Middle frontal gyrus (tissue), 1 donor: ENCODE measurements at regions not wholly inside any gene's neighbourhood (a gene's known extent, or its start where the extent isn't known, plus 50 kb on each side); places are given as distances from the start of the nearest gene placed in this dataset.

Experiments
- DNase-seq: peaks from one replicate; pipeline ENCODE4 v3.0.0-alpha.2; 2015; ENCODE audit warnings: low spot score; ENCODE audit errors: extremely low spot score

DNA sequence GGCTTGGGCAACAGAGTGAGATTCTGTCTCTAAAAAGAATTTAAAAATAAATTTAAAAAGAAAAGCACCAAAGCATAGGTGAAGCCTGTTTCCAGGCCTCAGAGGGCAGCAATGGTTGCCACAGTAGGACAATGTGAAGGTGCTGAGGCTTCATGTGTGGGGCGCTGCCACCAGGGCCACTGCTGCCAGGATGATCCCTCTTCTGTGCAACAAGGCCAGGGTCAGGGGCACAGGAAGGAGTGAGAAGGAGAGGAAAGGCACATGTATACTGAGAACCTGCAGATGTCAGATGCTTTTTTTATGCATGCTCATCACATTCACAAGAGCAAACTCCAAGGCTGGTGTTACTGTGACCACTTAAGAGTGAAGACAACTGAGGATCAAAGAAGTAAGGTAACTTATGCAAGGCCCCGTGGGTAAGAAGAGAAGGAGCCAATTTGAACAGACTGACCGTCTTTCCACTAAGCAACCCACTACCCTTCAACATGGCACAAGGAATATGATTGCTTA lies 79.7 kb upstream of the ACKR3 start:
- DNase-seq: no peak

DNA sequence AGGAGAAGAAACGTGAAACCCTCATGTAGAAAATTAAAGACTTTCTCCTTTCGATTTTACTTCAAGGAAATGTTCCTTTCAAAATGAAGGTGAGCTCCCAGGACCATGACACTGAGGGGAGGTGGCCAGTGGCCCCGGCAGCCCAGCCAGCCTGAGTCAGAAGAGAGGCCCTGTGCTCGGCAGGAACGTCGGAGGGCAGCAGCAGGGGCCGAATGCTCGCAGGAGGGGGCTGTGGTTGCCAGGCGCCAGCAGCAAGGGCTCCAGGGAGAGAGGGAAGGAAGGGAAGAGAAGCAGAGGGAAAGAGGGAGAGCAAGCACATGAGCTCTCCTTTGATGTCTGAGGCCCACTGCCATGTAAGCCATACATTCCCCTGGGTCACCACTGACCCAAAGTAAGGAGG lies 73.3 kb upstream of the ACKR3 start:
- no peak for DNase-seq

DNA sequence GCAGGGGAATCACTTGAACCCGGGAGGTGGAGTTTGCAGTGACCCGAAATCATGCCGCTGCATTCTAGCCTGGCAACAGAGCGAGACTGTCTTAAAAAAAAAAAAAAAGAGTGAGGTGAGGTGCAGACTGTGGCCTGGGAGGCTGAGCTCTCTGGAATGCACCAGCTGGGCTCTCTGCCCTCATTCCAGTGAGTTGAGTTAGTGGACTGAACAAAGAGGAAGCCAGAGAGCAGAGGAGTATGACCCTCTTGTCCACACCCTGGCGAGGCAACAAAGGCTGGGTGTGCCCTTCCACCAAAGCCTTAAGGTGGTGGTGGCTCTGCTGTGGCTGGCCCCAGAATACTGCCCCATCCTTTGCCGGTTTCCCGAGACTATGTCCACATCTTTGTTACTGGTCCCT lies 71.3 kb upstream of the ACKR3 start:
- DNase-seq: no peak

DNA sequence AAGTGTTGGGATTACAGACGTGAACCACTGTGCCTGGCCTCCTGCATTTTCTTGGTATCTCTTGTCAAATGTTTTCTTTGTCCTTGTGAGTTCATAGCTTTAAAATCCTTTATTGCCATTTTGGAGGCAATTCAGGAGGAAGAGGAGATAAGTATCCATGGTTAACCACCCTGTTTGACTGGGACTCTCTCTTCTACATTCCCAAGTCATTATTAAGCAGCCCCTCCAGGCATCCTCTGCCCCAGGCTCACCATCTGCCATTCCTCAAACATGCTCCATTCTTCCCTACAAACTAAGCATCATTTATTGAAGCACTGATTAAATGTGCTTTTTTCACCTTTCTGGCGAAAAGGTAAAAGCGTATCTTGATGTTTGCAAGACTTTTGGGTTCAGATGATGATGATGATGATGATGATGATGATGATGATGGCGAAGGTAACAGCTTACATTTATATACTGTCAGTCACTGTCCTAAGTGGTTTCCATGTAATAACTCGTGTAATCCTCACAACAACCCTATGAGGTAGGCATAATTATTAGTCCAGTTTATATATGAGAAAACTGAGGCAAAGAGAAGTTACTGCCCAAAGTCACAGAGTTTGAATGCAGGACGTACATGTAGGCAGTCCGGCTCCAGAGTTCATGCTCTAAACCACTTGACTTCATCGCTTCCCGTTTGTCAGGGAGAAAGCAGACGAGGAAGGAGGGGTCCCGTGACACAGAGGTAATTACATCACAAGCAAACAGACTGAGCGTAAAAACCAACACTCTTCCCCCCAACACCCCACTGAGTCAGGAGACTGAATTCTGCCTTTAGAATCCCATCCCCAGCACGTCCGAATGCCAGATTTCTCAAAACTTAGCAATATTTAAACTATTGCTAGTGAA lies 69.7 kb upstream of the ACKR3 start:
- no peak for DNase-seq

DNA sequence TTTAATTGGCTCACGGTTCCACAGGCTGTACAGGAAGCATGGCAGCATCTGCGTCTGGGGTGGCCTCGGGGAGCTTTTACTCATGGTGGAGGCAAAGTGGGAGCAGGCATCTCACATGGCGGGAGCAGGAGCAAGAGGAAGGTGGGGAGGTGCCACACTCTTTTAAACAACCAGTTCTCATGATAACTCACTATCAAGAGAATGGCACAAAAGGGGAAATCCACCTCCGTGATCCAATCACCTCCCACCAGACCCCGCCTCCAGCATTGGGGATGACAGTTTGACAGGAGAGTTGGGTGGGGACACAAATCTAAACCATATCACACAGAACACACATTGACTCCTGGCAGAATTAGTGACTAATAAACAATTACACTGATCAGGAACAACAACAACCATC lies 68.6 kb upstream of the ACKR3 start:
- no peak for DNase-seq

DNA sequence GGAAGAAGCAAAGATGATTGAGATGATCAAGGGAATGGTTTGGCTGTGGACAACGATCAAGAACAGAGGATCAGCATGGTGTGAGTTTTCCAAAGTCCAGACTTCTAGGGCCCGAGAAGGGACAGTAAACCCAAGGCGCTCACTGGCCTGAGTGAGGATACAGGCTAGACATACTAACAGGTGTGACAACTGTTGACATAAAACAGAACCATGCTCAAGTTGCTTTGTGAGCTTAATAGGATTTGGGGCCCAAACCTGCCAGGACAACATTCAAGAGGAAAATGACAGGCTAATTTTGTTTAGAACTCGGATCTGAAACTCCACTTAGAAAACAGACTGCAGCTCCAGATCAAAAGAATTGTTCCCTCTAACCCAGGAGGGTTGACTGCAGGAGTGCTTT lies 68.1 kb upstream of the ACKR3 start:
- DNase-seq: no peak

DNA sequence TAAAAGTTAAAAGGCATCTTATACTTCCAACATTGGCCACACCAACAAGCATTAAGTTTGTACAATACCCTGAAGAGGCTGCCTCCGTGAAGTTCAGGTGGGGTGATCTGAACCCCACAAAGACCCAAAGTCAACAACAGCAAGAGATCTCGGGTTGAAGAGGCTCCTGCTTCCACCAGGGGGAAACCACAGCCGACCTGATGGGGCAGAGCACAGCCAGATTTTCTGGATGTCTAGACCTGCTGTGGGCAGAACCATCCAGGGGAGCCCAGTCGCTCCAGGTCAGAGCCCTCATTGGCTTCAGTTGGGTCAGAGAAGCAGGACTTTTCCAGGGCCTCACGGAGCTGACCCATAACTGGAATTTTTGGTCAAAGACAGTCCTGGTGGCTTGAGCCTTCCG lies 66.5 kb upstream of the ACKR3 start:
- no peak for DNase-seq

DNA sequence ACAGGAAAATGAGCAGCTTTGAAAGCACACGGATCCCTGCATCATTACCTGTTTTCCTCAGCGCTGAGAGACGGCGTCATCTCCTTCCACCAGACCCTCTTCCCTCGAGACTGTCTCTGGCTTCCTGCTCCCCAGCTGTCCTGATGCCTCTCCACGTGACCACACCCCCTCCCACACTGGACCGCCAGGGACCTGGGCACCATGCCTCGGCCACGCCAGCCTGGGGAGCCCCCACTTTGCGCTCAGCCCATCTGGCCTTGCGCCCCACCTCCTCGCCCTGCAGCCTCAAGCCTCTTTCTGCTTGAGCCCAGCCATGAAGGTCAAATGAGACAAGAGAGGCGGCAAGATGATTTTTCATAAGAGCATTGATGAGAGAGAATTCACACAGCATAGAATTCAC lies 66.0 kb upstream of the ACKR3 start:
- DNase-seq: no peak

DNA sequence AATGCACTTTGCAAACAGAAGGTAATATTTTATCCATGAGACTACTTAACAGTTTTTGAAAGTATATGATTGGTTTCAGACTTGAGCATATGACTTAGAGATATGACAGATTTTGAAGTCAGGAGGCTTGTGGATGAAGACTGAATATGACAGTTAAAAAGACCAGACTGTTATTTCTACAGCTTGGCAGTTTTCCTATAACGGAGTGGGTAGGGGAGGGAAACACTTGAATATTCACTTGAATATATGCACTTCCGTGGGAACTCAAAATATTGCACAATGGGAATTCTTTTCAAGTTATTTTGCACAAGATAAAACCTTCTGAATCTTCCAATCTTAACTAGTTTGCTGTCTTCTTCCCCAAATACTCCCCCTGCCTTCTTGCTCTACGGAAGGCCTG lies 64.6 kb upstream of the ACKR3 start:
- no peak for DNase-seq

DNA sequence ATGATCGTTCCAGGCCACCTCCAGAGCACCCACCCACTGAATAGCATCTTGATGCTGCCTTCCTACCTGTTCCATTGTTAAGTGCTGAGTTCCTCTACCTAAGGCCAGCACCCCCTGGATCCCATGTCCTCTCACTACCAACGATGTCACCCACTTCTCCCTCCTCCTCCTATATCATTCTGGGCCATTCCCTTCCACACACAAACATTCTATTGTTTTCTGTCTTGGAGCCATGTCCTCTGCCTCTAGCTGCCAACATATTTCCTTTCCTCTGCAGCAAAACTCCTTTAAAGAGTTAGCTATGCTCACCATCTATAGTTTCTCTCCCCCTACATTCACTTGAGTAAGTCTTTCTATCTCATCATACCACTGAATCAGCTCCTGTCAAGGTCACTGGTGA lies 64.0 kb upstream of the ACKR3 start:
- DNase-seq: no peak

DNA sequence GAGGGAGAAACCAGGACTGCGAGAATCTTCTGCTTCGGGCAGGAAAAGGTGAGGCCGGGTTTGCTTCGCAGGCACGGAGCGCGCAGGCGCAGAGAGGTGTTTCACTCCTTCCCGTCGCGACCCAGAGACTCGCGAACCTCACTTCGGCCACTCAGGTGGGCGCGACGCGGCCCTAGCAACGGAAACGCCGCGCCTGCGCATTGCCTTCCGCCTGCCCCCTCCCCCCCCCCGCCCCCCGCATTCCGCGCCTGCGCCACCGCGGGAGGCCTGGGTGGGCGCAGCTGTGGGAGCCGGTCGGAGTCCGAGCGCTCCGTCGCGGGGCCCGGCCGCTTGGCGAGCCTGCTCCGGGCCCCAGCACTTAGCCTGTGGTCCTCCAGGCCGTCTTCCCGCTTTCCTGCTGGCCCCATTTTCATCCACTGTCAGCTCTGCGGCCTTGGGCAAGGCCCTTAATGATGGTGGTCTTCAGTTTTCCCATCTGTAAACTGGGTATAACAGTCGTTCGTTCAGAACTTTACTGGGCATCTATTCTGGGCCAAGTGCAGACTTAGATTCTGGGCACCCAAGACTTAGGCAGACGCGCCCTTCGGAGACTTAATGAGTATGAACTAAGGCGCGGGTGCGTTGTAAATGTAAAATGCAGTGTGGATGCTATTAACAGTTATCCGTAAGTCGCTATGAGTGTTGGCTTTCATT lies 62.1 kb upstream of the ACKR3 start:
- peak; percentile 4 for DNase-seq

DNA sequence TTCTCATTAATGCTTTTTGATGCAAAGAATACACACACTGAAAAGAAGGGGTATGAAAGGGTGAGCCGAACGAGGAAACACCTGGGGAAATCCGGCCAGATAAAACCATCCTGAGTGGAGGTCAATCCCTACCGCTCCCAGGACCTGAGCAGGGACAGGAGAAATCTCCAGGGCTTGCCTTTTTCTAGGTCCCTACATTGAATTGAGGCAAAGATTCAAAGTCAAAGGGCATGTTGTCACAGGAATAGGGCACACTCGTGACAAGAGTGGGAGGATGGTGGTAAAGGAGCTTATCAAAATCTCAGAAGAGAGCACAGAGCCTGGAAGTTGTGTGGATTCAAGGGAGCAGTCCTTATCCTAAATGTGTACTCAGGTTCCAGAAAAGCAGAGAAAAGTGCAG lies 61.2 kb upstream of the ACKR3 start:
- no peak for DNase-seq

DNA sequence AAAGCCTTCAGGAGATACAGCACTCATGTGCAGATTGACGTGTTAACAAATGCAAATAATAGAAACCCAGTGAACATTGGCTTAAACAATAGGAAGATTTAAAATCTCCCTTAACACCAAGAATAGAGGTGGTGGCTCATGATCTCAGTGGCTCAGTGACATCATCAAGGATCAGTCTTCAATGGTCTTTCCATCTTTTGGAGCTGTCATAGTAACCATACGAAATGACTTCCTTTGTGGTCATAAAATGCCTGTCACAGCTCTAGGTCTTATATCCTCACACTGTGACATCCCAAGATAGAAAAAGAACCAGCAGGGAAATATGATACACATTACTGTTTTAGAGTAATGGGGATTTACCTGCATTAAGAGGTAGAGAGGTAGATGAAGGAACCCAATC lies 59.6 kb upstream of the ACKR3 start:
- DNase-seq: no peak

DNA sequence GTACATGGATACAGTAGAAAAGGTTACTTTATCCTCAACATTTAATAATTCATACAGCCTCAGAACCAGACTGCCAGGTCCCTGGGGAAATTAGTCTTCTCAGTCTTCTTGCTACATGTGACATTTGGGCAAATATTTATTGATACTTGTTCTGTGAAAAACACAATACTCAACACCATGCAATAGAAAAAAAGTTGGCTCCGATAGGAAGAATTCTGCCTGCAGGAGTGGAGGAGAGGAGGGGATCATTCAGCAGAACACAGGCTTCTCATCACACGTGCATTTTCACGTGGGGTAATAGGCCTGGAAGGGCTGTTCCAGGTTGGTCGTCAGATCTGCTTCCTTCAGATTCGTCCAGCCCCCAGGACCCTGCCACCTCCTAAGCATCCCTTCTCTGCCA lies 58.4 kb upstream of the ACKR3 start:
- no peak for DNase-seq

DNA sequence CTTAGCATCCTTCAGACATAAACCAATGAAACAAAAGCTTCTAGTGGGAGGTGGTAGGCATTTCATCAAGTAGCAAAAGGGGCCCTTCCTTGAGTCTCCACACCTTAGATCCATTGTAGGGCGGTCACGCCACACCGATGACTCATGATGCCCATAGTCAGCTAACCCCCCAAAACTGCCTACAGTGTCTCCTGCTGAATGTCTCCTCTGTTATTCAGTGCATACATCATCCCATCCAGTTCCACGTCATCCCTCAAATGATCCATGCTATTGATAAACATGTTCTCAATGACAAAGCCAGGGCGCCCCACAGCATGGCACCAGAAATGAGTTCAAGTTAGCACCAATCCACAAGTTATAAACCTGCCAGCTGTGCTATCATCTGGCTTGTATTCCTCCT lies 57.4 kb upstream of the ACKR3 start:
- DNase-seq: no peak

DNA sequence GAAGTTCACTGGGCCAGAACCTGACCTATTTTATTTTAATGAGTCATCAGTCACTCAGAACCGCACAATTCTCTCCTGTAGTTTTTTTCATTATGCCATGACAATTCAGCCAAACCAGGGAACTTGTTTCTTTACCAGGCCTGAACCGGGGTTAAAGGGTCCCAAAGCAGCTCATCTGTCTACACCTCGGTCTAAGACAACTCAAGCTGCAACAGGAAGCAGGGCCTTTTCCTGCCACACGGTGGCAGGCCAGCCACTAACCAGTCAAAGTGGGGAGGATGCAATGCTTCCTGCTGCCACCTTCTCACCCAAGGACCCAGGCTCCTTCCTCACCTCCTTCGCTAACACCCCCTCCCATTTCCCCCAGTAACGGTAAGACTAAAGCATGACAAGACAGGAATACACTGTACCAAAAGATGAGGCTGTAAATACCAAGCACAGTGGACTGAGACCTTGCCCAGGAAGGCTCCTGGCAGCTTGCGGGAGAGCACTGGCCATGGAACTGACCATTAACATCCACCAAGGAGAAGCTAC lies 56.7 kb upstream of the ACKR3 start:
- no peak for DNase-seq

DNA sequence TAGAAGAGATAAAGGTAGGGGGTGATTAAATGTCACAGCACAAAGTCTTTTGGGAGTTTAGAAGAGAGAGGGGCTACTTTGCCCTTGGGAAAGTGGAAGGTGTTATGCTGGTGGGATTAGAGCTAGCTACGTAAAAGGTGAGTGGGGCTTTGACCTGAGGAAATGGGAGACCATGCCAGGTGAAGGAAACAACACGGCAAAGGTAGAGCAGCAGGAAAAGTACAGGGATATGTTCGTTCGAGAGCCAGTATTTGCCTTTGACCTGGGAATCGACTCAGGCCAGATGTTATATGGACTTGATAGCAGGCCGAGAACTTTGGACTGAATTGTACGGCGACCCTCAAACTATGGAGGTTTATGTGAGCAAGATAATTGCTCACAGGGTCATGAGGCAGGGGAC lies 55.7 kb upstream of the ACKR3 start:
- no peak for DNase-seq

DNA sequence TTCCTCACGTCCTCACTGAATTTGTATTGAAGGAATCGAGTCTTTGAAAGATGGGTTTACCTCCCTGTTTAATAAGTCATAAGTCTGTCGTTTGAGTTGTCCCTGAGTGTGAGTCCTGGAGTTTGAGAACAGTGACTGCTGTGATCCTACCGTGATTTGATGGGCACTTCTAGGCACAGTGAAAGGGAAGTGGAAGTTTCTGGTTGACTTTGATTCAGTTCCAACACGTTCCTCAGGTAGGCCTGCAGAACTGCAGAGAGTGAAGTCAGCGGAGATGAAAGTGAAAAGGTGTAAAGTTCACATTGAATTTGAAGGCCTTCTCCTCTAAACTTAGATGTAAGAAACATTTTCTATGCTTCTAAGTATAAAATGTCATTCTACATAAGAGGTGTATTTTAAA lies 52.9 kb upstream of the ACKR3 start:
- no peak for DNase-seq

DNA sequence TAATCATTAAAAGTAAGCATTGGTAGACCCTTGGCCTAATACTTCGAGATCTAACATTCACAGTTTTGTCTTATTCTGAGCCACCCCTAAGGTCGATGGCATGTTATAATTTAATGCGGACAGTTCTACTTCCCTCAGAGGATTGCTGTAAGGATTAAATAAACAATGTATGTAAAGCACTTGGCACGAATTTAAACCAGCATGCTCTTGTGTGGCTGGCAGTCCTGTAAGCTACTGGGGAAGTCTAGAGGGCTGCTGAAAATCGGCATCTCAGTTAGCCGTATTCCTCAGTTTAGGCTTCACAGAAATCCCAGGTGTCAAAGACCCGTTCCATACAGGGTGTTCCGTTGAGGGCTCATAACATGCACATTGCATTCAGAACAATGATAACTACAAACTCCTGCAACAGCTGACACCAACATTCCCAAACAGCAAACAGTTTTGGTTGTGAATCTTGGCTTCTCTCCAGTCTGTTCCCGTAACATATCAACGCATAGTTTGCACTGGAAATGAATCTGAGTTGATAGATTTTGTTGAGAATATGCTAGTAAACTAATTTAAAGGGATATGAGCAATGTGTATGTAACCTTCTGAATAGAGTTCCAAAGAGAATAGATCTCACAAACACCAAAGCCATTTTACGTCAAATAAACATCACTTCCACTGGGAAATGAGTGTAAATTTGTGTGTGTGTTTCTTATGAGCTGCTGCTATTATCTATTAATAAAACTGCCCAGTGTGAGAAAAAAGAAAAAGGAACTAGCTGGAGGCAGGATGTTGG lies 52.2 kb upstream of the ACKR3 start:
- no peak for DNase-seq
